NCI-H1092 (cell line): ENCODE measurements at regions not wholly inside any gene's neighbourhood (a gene's known extent, or its start where the extent isn't known, plus 50 kb on each side); places are given as distances from the start of the nearest gene placed in this dataset.

Source experiments
- DNase-seq: peaks from one replicate; lab custom pipeline; 2025; lab: John Stamatoyannopoulos, UW

GRCh38 chr17:14813649-14814370 lies 451.3 kb downstream of the PMP22 start:
- no peak for DNase-seq

GRCh38 chr17:14808425-14808824 lies 456.7 kb downstream of the PMP22 start:
- DNase-seq = no peak

- no peak for DNase-seq
These were observed 459.8 kb downstream of the PMP22 start for GRCh38 chr17:14805348-14805747.

- no peak for DNase-seq
These were observed 461.3 kb downstream of the PMP22 start for GRCh38 chr17:14803826-14804225.

- no peak for DNase-seq
These were observed 467.3 kb downstream of the PMP22 start for GRCh38 chr17:14797801-14798200.

GRCh38 chr17:14797021-14797420 lies 468.1 kb downstream of the PMP22 start:
- DNase-seq = no peak

- DNase-seq = no peak
These were observed 470.2 kb downstream of the PMP22 start for GRCh38 chr17:14794961-14795360.

- no peak for DNase-seq
These were observed 471.9 kb downstream of the PMP22 start for GRCh38 chr17:14793237-14793636.

- DNase-seq = no peak
These were observed 472.4 kb downstream of the PMP22 start for GRCh38 chr17:14792746-14793145.

- no peak for DNase-seq
These were observed 473.9 kb downstream of the PMP22 start for GRCh38 chr17:14791221-14791620.

- no peak for DNase-seq
These were observed 474.6 kb downstream of the PMP22 start for GRCh38 chr17:14790521-14790920.

- DNase-seq = no peak
These were observed 480.0 kb downstream of the PMP22 start for GRCh38 chr17:14784997-14785696.

GRCh38 chr17:14781123-14781522 lies 480.2 kb downstream of the HS3ST3B1 start:
- DNase-seq = no peak

GRCh38 chr17:14780097-14780651 lies 479.3 kb downstream of the HS3ST3B1 start:
- DNase-seq = no peak

GRCh38 chr17:14779241-14779640 lies 478.4 kb downstream of the HS3ST3B1 start:
- no peak for DNase-seq

- DNase-seq = no peak
These were observed 476.4 kb downstream of the HS3ST3B1 start for GRCh38 chr17:14777291-14777690.

- no peak for DNase-seq
These were observed 475.9 kb downstream of the HS3ST3B1 start for GRCh38 chr17:14776791-14777190.

GRCh38 chr17:14775731-14776492 lies 475.0 kb downstream of the HS3ST3B1 start:
- DNase-seq = no peak

- no peak for DNase-seq
These were observed 473.9 kb downstream of the HS3ST3B1 start for GRCh38 chr17:14774774-14775173.

- DNase-seq = no peak
These were observed 471.9 kb downstream of the HS3ST3B1 start for GRCh38 chr17:14772776-14773175.

- no peak for DNase-seq
These were observed 470.7 kb downstream of the HS3ST3B1 start for GRCh38 chr17:14771543-14771942.

- no peak for DNase-seq
These were observed 468.0 kb downstream of the HS3ST3B1 start for GRCh38 chr17:14768923-14769322.
